Activated CD8-positive, alpha-beta memory T cell treated with anti-CD3 and anti-CD28 coated beads, Interleukin-2, amount 10 ng/mL, durations not matched to agents 7 days and 5 days (primary cell): ENCODE measurements at regions not wholly inside any gene's neighbourhood (a gene's known extent, or its start where the extent isn't known, plus 50 kb on each side); places are given as distances from the start of the nearest gene placed in this dataset.

Experiments
- ATAC-seq: fragments of 150-1000 bp; cut with Tn5 transposase; one replicate; pipeline ENCODE4 v1.10.0; 2021; ENCODE audit warnings: moderate library complexity
- CTCF ChIA-PET: fragments of 350-600 bp; sonication (Branson Sonifier 250); formaldehyde crosslinking; loops from one replicate; lab custom pipeline; 2021; ENCODE audit warnings: antibody characterized with exemption; lab: Charles Lee
- DNase-seq: peaks from one replicate; pipeline ENCODE4 v3.0.0-alpha.2; 2020
- H3K27ac Mint-ChIP-seq: one replicate; pipeline ENCODE4 v1.8.0; 2021; ENCODE audit warnings: mild to moderate bottlenecking, mixed read lengths
- H3K27me3 Mint-ChIP-seq: one replicate; pipeline ENCODE4 v1.8.0; 2021; ENCODE audit warnings: mixed read lengths
- H3K36me3 Mint-ChIP-seq: one replicate; pipeline ENCODE4 v1.8.0; 2021; ENCODE audit warnings: mild to moderate bottlenecking, mixed read lengths
- H3K4me1 Mint-ChIP-seq: one replicate; pipeline ENCODE4 v1.8.0; 2021; ENCODE audit warnings: mixed read lengths
- H3K4me3 Mint-ChIP-seq: one replicate; pipeline ENCODE4 v1.8.0; 2021; ENCODE audit warnings: mild to moderate bottlenecking, moderate library complexity, mixed read lengths
- H3K9me3 Mint-ChIP-seq: one replicate; pipeline ENCODE4 v1.8.0; 2022; ENCODE audit warnings: low read depth, mixed read lengths

- ATAC-seq (no peak), DNase-seq (no peak)
- Mint-ChIP-seq H3K27ac (no peak overlapping the region), H3K36me3 (no peaks in the 10 kb centered on the region), H3K4me3 (no peak overlapping the region), H3K27me3 (no peaks in the 10 kb centered on the region), H3K4me1 (no peaks in the 10 kb centered on the region), H3K9me3 (peaks cover 3% of the 10 kb centered on the region)
- CTCF ChIA-PET, result interaction anchor here (0.7 kb wide), 1 partner anchor 32 kb away, joined by 3 read pairs; no protein-coding TSS in a partner anchor
Measured at GRCh38 chr10:35758076-35758475, 116.0 kb upstream of the FZD8 start.

DNA sequence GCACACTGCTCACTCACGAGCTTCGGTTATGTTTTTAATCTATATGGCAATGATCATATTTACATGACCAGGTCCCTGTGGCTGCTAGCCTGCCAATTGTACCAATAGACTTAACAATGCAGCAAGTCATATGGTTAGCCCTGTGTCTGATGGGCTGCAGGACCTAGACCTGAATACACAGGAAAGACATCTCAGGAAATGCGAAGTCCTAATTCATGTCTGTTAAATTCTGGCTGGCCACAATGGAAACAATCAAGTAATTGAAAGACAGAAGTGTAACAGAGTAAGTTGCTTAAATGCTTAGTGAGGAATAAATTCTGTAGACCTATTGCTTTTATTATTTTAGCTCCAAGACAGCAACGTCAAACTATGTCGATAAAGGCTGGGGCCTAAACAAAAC lies 112.4 kb upstream of the FZD8 start:
- Mint-ChIP-seq H3K9me3 (peaks cover 3% of the 10 kb centered on the region), H3K4me3 (no peak overlapping the region), H3K4me1 (no peaks in the 10 kb centered on the region), H3K27ac (no peak overlapping the region), H3K36me3 (no peaks in the 10 kb centered on the region), H3K27me3 (no peaks in the 10 kb centered on the region)
- no peak for ATAC-seq
- no peak for DNase-seq
- CTCF ChIA-PET, result no interaction called here

DNA sequence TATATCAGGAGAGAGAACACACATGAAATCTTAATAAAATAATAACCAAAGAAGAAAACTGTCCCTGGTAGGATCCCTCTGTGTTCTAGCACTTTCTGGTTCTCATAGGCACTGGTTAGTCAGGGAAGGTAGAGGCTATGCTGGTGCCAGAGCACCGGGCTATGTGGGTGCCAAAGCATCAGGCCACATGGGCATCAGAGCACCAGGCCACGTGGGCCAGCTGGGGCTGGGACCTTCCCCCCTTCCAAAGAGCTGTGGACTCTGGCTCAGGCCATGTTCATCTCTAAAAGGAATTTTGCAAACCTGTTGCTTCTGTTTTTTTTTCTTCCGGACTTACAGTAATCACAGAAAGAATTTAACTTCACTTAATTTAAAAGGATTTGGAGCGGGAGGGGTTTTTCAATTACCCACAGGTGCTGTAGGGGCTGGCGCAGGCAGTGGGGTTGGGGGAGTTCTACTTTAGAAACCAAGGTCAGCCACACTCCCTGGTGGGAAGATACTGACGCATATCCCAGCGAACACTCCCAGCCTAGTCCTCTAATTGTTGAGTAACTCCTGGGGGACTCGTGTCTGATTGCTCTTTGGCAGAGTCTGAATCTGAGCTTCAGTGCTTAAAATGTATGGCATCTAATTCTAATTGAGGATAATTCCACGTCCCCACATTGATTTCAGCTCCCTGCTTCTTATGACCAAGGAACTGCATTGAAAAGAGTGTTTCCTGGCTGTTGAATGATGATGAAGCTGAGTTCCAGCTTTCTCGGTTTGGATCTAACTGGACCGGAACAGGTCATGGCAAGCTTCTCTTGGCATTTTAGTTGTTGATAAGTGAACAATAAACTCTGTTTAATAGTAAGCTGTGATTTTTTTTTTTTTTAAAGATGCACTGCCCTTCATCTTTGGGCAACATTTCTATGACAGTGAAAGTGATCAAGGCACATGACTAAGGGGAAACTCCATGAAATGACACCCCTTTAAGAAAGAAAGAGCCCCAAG lies 110.7 kb upstream of the FZD8 start:
- H3K36me3 Mint-ChIP-seq, result no peaks in the 10 kb centered on the region
- no peaks in the 10 kb centered on the region for H3K4me1 Mint-ChIP-seq
- no peaks in the 10 kb centered on the region for H3K27me3 Mint-ChIP-seq
- no peak overlapping the region for H3K4me3 Mint-ChIP-seq
- no peak for DNase-seq
- H3K9me3 Mint-ChIP-seq, result no peaks in the 10 kb centered on the region
- CTCF ChIA-PET, result no interaction called here
- no peak overlapping the region for H3K27ac Mint-ChIP-seq
- ATAC-seq, result no peak

DNA sequence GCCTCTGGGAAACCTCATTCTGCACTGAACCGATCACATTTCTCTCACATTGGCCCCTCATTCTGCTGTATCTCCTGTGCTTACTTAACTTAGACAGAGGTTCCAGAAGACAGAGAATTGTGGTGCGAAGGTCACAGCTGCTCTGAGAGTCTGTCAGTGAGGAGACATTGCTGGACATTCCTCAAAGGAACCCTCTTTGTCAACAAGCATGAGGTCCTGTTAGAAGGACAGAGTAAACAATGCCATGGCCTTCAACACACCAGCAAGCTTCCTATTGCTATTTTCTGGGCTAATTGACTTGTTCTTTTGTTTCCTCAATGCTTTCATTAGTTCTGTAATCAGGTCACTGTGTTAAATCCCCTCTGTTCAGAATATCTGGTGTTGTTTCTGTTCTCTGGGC lies 109.3 kb upstream of the FZD8 start:
- H3K27me3 Mint-ChIP-seq, result no peaks in the 10 kb centered on the region
- H3K4me1 Mint-ChIP-seq, result no peaks in the 10 kb centered on the region
- H3K4me3 Mint-ChIP-seq, result no peak overlapping the region
- H3K36me3 Mint-ChIP-seq, result no peaks in the 10 kb centered on the region
- no peak for DNase-seq
- H3K9me3 Mint-ChIP-seq, result no peaks in the 10 kb centered on the region
- ATAC-seq, result no peak
- H3K27ac Mint-ChIP-seq, result no peak overlapping the region
- CTCF ChIA-PET, result no interaction called here

GRCh38 chr10:35749230-35749629 lies 107.1 kb upstream of the FZD8 start:
- H3K27me3 Mint-ChIP-seq, result no peaks in the 10 kb centered on the region
- CTCF ChIA-PET, result no interaction called here
- DNase-seq (no peak), ATAC-seq (no peak)
- no peaks in the 10 kb centered on the region for H3K36me3 Mint-ChIP-seq
- H3K9me3 Mint-ChIP-seq, result no peaks in the 10 kb centered on the region
- no peak overlapping the region for H3K4me3 Mint-ChIP-seq
- H3K4me1 Mint-ChIP-seq, result no peaks in the 10 kb centered on the region
- no peak overlapping the region for H3K27ac Mint-ChIP-seq

DNA sequence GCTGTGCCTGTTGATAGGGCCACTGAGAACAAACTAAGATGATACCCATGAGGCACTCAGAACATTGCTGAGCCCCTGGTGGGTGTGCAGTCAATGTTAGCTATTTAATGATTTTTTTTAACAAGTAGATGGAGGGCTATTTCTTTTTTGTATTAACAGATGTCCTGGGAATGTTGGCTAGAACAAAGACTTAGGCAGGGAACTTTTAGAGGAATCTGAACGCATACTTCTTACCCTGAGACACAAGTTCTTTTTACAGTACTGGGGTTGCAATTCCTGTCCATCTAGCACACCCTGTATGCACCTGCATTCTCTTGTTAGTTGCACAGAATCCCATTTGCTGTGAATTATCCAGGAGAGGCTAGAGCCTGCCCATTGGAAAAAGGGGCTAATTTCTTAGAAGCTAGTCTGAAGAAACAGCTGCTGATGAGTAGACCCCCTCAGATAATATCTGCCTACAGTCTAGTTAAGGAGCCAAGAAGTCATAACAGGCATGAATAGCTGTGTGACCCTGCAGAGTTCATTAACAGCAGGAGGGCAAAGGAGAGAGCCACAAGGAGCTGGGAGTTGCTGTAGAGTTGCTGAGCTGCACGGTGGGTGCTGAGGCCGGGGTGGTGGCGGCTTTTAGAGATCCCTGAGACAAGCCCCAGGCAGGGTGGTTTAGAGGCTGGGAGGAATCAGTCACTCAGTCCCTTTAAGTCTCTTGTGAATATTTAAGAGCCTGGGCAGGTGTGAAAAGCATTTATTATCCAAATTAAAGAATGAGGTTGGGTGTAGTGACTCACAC lies 103.7 kb upstream of the FZD8 start:
- no peaks in the 10 kb centered on the region for H3K4me1 Mint-ChIP-seq
- H3K27me3 Mint-ChIP-seq, result no peaks in the 10 kb centered on the region
- DNase-seq (no peak), ATAC-seq (no peak)
- no peak overlapping the region for H3K4me3 Mint-ChIP-seq
- H3K9me3 Mint-ChIP-seq, result no peaks in the 10 kb centered on the region
- CTCF ChIA-PET, result no interaction called here
- no peak overlapping the region for H3K27ac Mint-ChIP-seq
- H3K36me3 Mint-ChIP-seq, result no peaks in the 10 kb centered on the region

DNA sequence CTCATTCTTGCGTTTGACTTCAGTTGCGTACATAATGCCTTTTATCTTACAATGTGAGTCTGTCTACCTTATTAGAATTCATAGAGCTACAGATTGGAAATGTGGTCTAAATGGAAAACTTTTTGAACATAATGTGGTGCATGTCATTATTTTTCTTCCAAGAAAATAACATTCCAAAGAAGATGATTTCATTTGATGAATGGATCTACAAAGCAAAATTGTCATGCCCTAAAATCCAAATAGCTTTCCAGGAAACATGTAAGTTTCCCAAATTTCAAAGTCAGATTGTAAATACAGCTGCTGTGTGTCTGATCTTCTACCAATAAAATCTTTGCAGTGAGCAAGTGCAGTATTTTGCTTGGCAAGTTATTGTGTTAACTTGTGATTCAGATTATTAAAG lies 101.8 kb upstream of the FZD8 start:
- Mint-ChIP-seq H3K4me3 (no peak overlapping the region), H3K4me1 (no peaks in the 10 kb centered on the region), H3K27ac (no peak overlapping the region), H3K9me3 (no peaks in the 10 kb centered on the region), H3K36me3 (no peaks in the 10 kb centered on the region), H3K27me3 (no peaks in the 10 kb centered on the region)
- DNase-seq (no peak), ATAC-seq (no peak)
- CTCF ChIA-PET, result no interaction called here

- no peaks in the 10 kb centered on the region for H3K36me3 Mint-ChIP-seq
- no peaks in the 10 kb centered on the region for H3K27me3 Mint-ChIP-seq
- H3K27ac Mint-ChIP-seq, result no peak overlapping the region
- no peak for ATAC-seq
- no peak for DNase-seq
- H3K4me1 Mint-ChIP-seq, result no peaks in the 10 kb centered on the region
- CTCF ChIA-PET, result no interaction called here
- H3K4me3 Mint-ChIP-seq, result no peak overlapping the region
- H3K9me3 Mint-ChIP-seq, result no peaks in the 10 kb centered on the region
Measured at GRCh38 chr10:35743351-35743750, 101.3 kb upstream of the FZD8 start.

DNA sequence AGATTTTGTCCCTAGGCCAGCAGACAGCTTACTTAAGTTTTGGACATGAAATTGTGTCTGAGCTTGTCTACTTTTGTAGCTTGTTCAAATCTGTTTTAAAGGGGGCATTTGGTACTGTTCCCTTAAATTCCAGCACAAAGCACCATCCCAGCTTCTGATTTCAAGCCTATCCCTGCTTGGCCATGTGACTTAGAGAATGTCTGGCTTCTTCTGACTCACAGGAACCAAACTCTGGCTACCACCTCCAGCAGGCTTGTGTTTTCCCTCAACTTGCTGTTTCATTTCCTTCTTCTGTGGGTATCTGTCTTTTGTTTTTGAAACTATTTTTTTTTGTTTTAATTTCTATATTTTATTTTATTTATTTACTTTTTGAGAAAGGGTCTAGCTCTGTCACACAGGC lies 97.9 kb upstream of the FZD8 start:
- DNase-seq (no peak), ATAC-seq (no peak)
- CTCF ChIA-PET, result no interaction called here
- H3K4me1 Mint-ChIP-seq, result no peaks in the 10 kb centered on the region
- peaks cover 2% of the 10 kb centered on the region for H3K9me3 Mint-ChIP-seq
- no peak overlapping the region for H3K4me3 Mint-ChIP-seq
- H3K27me3 Mint-ChIP-seq, result no peaks in the 10 kb centered on the region
- H3K27ac Mint-ChIP-seq, result no peak overlapping the region
- no peaks in the 10 kb centered on the region for H3K36me3 Mint-ChIP-seq

DNA sequence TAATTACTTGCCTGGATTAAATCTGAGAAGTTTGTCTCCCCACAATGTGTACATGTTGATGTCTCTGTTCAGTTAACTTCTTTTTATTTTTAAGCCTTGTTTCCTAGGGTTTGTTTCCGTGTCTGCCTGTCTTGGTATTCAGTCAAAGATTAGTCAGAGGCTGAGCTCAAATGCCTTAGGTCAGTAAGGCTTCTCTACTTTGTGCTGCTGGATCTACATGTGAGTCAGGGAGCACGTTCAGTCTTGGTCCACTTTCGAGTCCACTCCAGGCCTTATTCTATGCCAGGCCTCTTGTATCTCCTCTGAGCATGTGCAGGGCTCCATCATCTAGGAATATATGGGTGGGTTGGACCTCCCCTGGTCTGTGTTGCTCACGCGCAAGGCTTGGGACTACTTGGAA lies 93.3 kb upstream of the FZD8 start:
- ATAC-seq (no peak), DNase-seq (no peak)
- Mint-ChIP-seq H3K9me3 (peaks cover 2% of the 10 kb centered on the region), H3K4me3 (no peak overlapping the region), H3K27ac (no peak overlapping the region), H3K36me3 (no peaks in the 10 kb centered on the region), H3K4me1 (no peaks in the 10 kb centered on the region), H3K27me3 (no peaks in the 10 kb centered on the region)
- CTCF ChIA-PET, result no interaction called here

DNA sequence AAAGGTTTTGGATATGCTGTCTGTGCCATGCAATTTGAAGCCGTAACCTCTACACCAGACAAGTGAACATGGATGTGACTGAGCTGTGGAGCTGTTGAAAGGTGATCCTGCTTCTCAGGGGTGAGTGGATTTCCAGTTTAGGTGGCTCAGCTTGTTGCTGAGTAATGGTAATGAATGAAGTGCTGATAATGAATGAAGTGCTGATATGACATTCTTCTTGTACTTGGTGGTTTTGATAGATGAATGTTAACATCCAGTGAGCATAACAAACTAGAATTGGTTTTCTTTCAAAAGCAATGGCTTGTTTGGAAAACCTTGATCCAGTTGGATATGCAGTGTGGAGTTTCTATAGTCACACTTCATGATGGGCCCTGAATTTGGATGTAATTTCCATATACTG lies 89.7 kb upstream of the FZD8 start:
- ATAC-seq (no peak), DNase-seq (no peak)
- no peaks in the 10 kb centered on the region for H3K9me3 Mint-ChIP-seq
- no peak overlapping the region for H3K4me3 Mint-ChIP-seq
- H3K27me3 Mint-ChIP-seq, result no peaks in the 10 kb centered on the region
- H3K27ac Mint-ChIP-seq, result no peak overlapping the region
- no peaks in the 10 kb centered on the region for H3K36me3 Mint-ChIP-seq
- CTCF ChIA-PET, result no interaction called here
- no peaks in the 10 kb centered on the region for H3K4me1 Mint-ChIP-seq

DNA sequence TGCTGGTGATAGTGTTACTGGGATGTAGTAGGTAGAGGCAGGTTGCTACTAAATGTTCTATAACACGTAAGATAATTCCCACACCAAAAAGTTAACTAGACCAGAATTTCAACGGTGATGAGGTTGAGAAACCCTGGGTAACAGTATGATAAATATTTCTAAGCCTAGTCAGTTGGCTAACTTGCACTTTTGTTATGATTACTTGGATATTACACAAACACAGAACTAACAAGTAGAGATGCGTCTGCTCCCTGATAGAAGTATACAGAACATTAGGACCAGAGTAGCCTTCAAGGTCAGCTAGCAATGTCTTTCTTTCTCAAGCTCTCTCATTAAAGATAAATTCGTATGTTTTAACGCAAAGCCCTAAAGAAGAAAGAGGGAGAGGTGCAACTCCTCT lies 86.2 kb upstream of the FZD8 start:
- no peak overlapping the region for H3K4me3 Mint-ChIP-seq
- H3K36me3 Mint-ChIP-seq, result no peaks in the 10 kb centered on the region
- H3K27ac Mint-ChIP-seq, result no peak overlapping the region
- no peaks in the 10 kb centered on the region for H3K9me3 Mint-ChIP-seq
- no peaks in the 10 kb centered on the region for H3K27me3 Mint-ChIP-seq
- H3K4me1 Mint-ChIP-seq, result no peaks in the 10 kb centered on the region
- DNase-seq, result no peak
- CTCF ChIA-PET, result no interaction called here
- no peak for ATAC-seq

- no peak overlapping the region for H3K27ac Mint-ChIP-seq
- CTCF ChIA-PET, result interaction anchor here (1.0 kb wide), 1 partner anchor 31 kb away, joined by 3 read pairs; no protein-coding TSS in a partner anchor
- H3K36me3 Mint-ChIP-seq, result no peaks in the 10 kb centered on the region
- H3K4me3 Mint-ChIP-seq, result no peak overlapping the region
- DNase-seq, result no peak
- no peak for ATAC-seq
- no peaks in the 10 kb centered on the region for H3K27me3 Mint-ChIP-seq
- H3K9me3 Mint-ChIP-seq, result no peaks in the 10 kb centered on the region
- no peaks in the 10 kb centered on the region for H3K4me1 Mint-ChIP-seq
Measured at GRCh38 chr10:35726846-35727245, 84.8 kb upstream of the FZD8 start.

DNA sequence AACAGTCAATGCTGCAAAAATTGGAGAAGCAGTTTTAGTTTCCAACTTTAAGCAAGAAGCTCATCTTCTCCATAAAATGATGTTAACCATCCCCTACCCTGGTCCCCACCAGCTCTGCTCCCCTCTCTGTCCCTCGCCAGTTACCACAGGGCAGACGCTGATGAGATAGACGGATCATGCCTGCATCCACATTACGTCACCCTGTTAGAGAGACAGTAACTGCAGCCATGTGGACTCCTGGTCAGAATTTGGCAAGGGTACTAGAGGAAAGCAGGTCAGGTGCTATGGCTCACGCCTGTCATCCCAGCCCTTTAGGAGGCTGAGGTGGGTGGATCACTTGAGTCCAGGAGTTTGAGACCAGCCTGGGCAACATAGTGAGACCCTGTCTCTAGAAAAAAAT lies 81.9 kb upstream of the FZD8 start:
- ATAC-seq, result no peak
- Mint-ChIP-seq H3K4me1 (no peaks in the 10 kb centered on the region), H3K27me3 (no peaks in the 10 kb centered on the region), H3K27ac (no peak overlapping the region), H3K36me3 (no peaks in the 10 kb centered on the region), H3K4me3 (no peak overlapping the region), H3K9me3 (no peaks in the 10 kb centered on the region)
- DNase-seq, result no peak
- CTCF ChIA-PET, result no interaction called here
